Osteocyte (in vitro differentiated cells): ENCODE measurements at regions not wholly inside any gene's neighbourhood (a gene's known extent, or its start where the extent isn't known, plus 50 kb on each side); places are given as distances from the start of the nearest gene placed in this dataset.

Source experiments
- DNase-seq: peaks from one replicate; pipeline ENCODE4 v3.0.0; 2021; ENCODE audit warnings: mixed read lengths; ENCODE audit not compliant: unreplicated experiment; ENCODE audit errors: extremely low spot score
- H3K27ac Mint-ChIP-seq: one replicate; pipeline ENCODE4 v1.8.0; 2021; ENCODE audit warnings: mild to moderate bottlenecking, mixed read lengths; ENCODE audit not compliant: unreplicated experiment
- H3K27me3 Mint-ChIP-seq: one replicate; pipeline ENCODE4 v1.8.0; 2021; ENCODE audit warnings: mixed read lengths; ENCODE audit not compliant: unreplicated experiment
- H3K36me3 Mint-ChIP-seq: one replicate; pipeline ENCODE4 v1.8.0; 2021; ENCODE audit warnings: mixed read lengths; ENCODE audit not compliant: unreplicated experiment
- H3K4me1 Mint-ChIP-seq: one replicate; pipeline ENCODE4 v1.8.0; 2021; ENCODE audit warnings: mixed read lengths; ENCODE audit not compliant: unreplicated experiment
- H3K4me3 Mint-ChIP-seq: one replicate; pipeline ENCODE4 v1.8.0; 2021; ENCODE audit warnings: mild to moderate bottlenecking, moderate library complexity, mixed read lengths; ENCODE audit not compliant: unreplicated experiment
- H3K9me3 Mint-ChIP-seq: one replicate; pipeline ENCODE4 v1.8.0; 2021; ENCODE audit warnings: mixed read lengths; ENCODE audit not compliant: unreplicated experiment
- CTCF ChIP-seq: fragments of 200-600 bp; sonication (generic); IDR thresholded peaks from 2 replicates; pipeline ENCODE4 v1.5.0; 2021; ENCODE audit warnings: antibody characterized with exemption, mild to moderate bottlenecking, moderate library complexity

- Mint-ChIP-seq H3K27ac (no peak overlapping the region), H3K9me3 (no peaks in the 10 kb centered on the region), H3K36me3 (no peaks in the 10 kb centered on the region), H3K4me3 (no peak overlapping the region), H3K4me1 (no peaks in the 10 kb centered on the region), H3K27me3 (peaks cover 2% of the 10 kb centered on the region)
- no peak for DNase-seq
- TF ChIP-seq CTCF, result no peak
Measured at GRCh38 chr6:66403966-66404365, 696.9 kb upstream of the EYS start.

GRCh38 chr6:66402873-66403272 lies 695.8 kb upstream of the EYS start:
- Mint-ChIP-seq H3K27ac (no peak overlapping the region), H3K9me3 (no peaks in the 10 kb centered on the region), H3K4me3 (no peak overlapping the region), H3K36me3 (no peaks in the 10 kb centered on the region), H3K4me1 (no peaks in the 10 kb centered on the region), H3K27me3 (no peaks in the 10 kb centered on the region)
- no peak for TF ChIP-seq CTCF
- DNase-seq, result no peak

GRCh38 chr6:66396549-66396948 lies 689.5 kb upstream of the EYS start:
- no peak for TF ChIP-seq CTCF
- Mint-ChIP-seq H3K27ac (no peak overlapping the region), H3K4me3 (no peak overlapping the region), H3K9me3 (no peaks in the 10 kb centered on the region), H3K36me3 (no peaks in the 10 kb centered on the region), H3K4me1 (no peaks in the 10 kb centered on the region), H3K27me3 (peaks cover 2% of the 10 kb centered on the region)
- DNase-seq, result no peak

- H3K36me3 Mint-ChIP-seq, result no peaks in the 10 kb centered on the region
- no peak overlapping the region for H3K27ac Mint-ChIP-seq
- no peaks in the 10 kb centered on the region for H3K9me3 Mint-ChIP-seq
- H3K27me3 Mint-ChIP-seq, result peaks cover 2% of the 10 kb centered on the region
- H3K4me3 Mint-ChIP-seq, result no peak overlapping the region
- H3K4me1 Mint-ChIP-seq, result no peaks in the 10 kb centered on the region
- no peak for DNase-seq
- no peak for TF ChIP-seq CTCF
Measured at GRCh38 chr6:66396145-66396544, 689.1 kb upstream of the EYS start.

GRCh38 chr6:66390393-66390792 lies 683.4 kb upstream of the EYS start:
- H3K36me3 Mint-ChIP-seq, result no peaks in the 10 kb centered on the region
- no peak overlapping the region for H3K27ac Mint-ChIP-seq
- no peak overlapping the region for H3K4me3 Mint-ChIP-seq
- no peak for TF ChIP-seq CTCF
- no peak for DNase-seq
- H3K9me3 Mint-ChIP-seq, result no peaks in the 10 kb centered on the region
- no peaks in the 10 kb centered on the region for H3K4me1 Mint-ChIP-seq
- peaks cover 2% of the 10 kb centered on the region for H3K27me3 Mint-ChIP-seq
